Peyer's patch (tissue), 4 donors: ENCODE measurements at regions not wholly inside any gene's neighbourhood (a gene's known extent, or its start where the extent isn't known, plus 50 kb on each side); places are given as distances from the start of the nearest gene placed in this dataset.
A peak's percentile ranks its signal among the peaks of the same experiment; 100 is the strongest.

Experiments
- DNase-seq, 3 donors: peaks; one replicate each; pipeline ENCODE4 v3.0.0-alpha.2; 2017 to 2019
- H3K27ac ChIP-seq, 4 donors: fragments of 200-600 bp; sonication (generic); one replicate each; pipeline ENCODE4 v1.5.1; 2016 to 2019
- H3K27me3 ChIP-seq, 2 donors: fragments of 200-600 bp; sonication (generic); one replicate each; pipeline ENCODE4 v1.5.1; 2019
- H3K36me3 ChIP-seq, 3 donors: fragments of 200-600 bp; sonication (generic); one replicate each; pipeline ENCODE4 v1.5.1; 2016 to 2019
- H3K4me1 ChIP-seq, 4 donors: fragments of 200-600 bp; sonication (generic); one replicate each; pipeline ENCODE4 v1.5.1; 2016 to 2019
- H3K4me3 ChIP-seq, 4 donors: fragments of 200-600 bp; sonication (generic); 1 replicate in 3 of 4; 2 replicates in 1 of 4; pipeline ENCODE4 v1.5.1; 2016 to 2019; ENCODE audit warnings: mild to moderate bottlenecking in 1 of 4
- H3K9me3 ChIP-seq, 4 donors: fragments of 200-600 bp; sonication (generic); one replicate each; pipeline ENCODE4 v1.5.1; 2016 to 2019; ENCODE audit warnings: mild to moderate bottlenecking in 1 of 4
- CTCF ChIP-seq, 6 experiments: fragments of 450-650 bp in 4 of 6; fragments of 200-600 bp in 2 of 6; sonication (generic) in 1 of 6; IDR thresholded peaks; one replicate each; pipeline ENCODE4 v1.5.1; 2017 to 2019; ENCODE audit warnings: antibody characterized with exemption in 6 of 6, mild to moderate bottlenecking in 3 of 6, moderate library complexity in 1 of 6
- POLR2A ChIP-seq, 2 donors: fragments of 450-650 bp; IDR thresholded peaks; one replicate each; pipeline ENCODE4 v1.5.1; 2017; ENCODE audit warnings: antibody characterized with exemption in 2 of 2, mild to moderate bottlenecking in 2 of 2, moderate library complexity in 2 of 2

GRCh38 chr13:99058527-99059495 is 80.9 kb upstream of the DOCK9 start:
- TF ChIP-seq CTCF (IDR thresholded peaks at IDR 0.05) (no peak), POLR2A (IDR thresholded peaks at IDR 0.05) (no peak)
- Histone ChIP-seq H3K27me3 (no peaks in the 10 kb centered on the region), H3K27ac (no peak overlapping the region)

GRCh38 chr13:99059498-99060075 is 81.7 kb upstream of the DOCK9 start:
- H3K4me3 ChIP-seq, result no peak overlapping the region
- H3K36me3 ChIP-seq, result no peaks in the 10 kb centered on the region
- no peaks in the 10 kb centered on the region for H3K27me3 ChIP-seq
- H3K27ac ChIP-seq, result no peak overlapping the region
- no peak for TF ChIP-seq CTCF (IDR thresholded peaks at IDR 0.05)
- TF ChIP-seq POLR2A (IDR thresholded peaks at IDR 0.05), result no peak
- H3K9me3 ChIP-seq, result no peaks in the 10 kb centered on the region
- peaks cover 0 to 30% (median 0%) of the 10 kb centered on the region in 4 donors for H3K4me1 ChIP-seq
- DNase-seq, result no peak

More at GRCh38 chr13:99058527-99059495, 80.9 kb upstream of the DOCK9 start:
- Histone ChIP-seq H3K36me3 (no peaks in the 10 kb centered on the region), H3K9me3 (no peaks in the 10 kb centered on the region), H3K4me1 (peaks cover 0 to 30% (median 0%) of the 10 kb centered on the region in 4 donors), H3K4me3 (no peak overlapping the region)
- DNase-seq, result no peak

- no peak overlapping the region for H3K4me3 ChIP-seq
- peaks cover 0 to 16% (median 4%) of the 10 kb centered on the region in 4 donors for H3K4me1 ChIP-seq
- H3K36me3 ChIP-seq, result no peaks in the 10 kb centered on the region
- no peaks in the 10 kb centered on the region for H3K27me3 ChIP-seq
- H3K9me3 ChIP-seq, result no peaks in the 10 kb centered on the region
- no peak for TF ChIP-seq POLR2A (IDR thresholded peaks at IDR 0.05)
- no peak for TF ChIP-seq CTCF (IDR thresholded peaks at IDR 0.05)
- no peak for DNase-seq
- H3K27ac ChIP-seq, result peak overlapping the region in 1 of 4 donors; percentile 57
These were observed 83.5 kb upstream of the DOCK9 start for GRCh38 chr13:99061411-99061810.

- no peaks in the 10 kb centered on the region for H3K27me3 ChIP-seq
- TF ChIP-seq POLR2A (IDR thresholded peaks at IDR 0.05), result no peak
- TF ChIP-seq CTCF (IDR thresholded peaks at IDR 0.05), result no peak
- no peak overlapping the region for H3K4me3 ChIP-seq
- H3K4me1 ChIP-seq, result peaks cover 0 to 14% (median 5%) of the 10 kb centered on the region in 4 donors
- no peak for DNase-seq
- H3K27ac ChIP-seq, result peak overlapping the region in 2 of 4 donors; percentile 37 to 57
- no peaks in the 10 kb centered on the region for H3K9me3 ChIP-seq
- no peaks in the 10 kb centered on the region for H3K36me3 ChIP-seq
These were observed 84.7 kb upstream of the DOCK9 start for GRCh38 chr13:99062593-99062992.

- DNase-seq, result no peak
- Histone ChIP-seq H3K27me3 (no peaks in the 10 kb centered on the region), H3K27ac (peak overlapping the region in 1 of 4 donors; percentile 57), H3K4me1 (peaks cover 0 to 11% (median 4%) of the 10 kb centered on the region in 4 donors), H3K36me3 (no peaks in the 10 kb centered on the region), H3K4me3 (no peak overlapping the region), H3K9me3 (no peaks in the 10 kb centered on the region)
- TF ChIP-seq CTCF (IDR thresholded peaks at IDR 0.05), result no peak
- TF ChIP-seq POLR2A (IDR thresholded peaks at IDR 0.05), result no peak
These were observed 85.3 kb upstream of the DOCK9 start for GRCh38 chr13:99063178-99063577.
